Neural progenitor cell (in vitro differentiated cells): ENCODE measurements at regions not wholly inside any gene's neighbourhood (a gene's known extent, or its start where the extent isn't known, plus 50 kb on each side); places are given as distances from the start of the nearest gene placed in this dataset.

Experiments
- EZH2 ChIP-seq: fragments of 200-600 bp; sonication (generic); IDR thresholded peaks from 2 replicates; pipeline ENCODE4 v1.6.1; 2017; ENCODE audit warnings: antibody characterized with exemption, mild to moderate bottlenecking, moderate library complexity
- EZH2phosphoT487 ChIP-seq: fragments of 200-600 bp; sonication (generic); IDR thresholded peaks from 2 replicates; pipeline ENCODE4 v1.6.1; 2017; ENCODE audit warnings: antibody characterized with exemption
- TF ChIP-seq, protein P1 (sequence below): fragments of 200-600 bp; sonication (generic); IDR thresholded peaks from 2 replicates; pipeline ENCODE4 v1.5.1; 2017; ENCODE audit warnings: antibody characterized with exemption, mild to moderate bottlenecking

DNA sequence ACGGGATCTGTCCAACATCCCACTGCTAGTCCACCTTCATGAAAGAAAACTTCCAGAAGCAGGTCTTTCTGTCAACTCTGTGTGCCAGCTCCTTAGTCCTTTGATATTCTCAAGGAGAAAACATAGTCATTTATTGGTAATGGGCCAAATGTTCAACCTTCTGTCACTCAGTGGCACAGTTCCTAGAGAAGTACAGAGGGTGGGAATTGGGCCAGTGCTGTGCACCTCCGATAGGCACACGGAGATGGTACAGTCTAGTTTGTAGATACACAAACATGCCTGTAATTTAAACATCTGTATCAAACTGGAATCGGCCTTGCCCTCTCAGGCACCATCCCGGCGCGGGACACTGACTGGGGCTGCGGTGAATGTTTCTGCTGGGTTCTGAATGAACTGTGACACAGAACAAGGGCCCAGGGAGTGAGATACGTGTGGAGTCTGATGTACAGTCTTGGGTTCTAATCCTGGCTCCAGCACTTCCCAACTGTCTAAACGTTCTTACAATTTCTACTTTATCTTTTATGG, 213.9 kb upstream of the SHH start:
- TF ChIP-seq, protein P1, sequence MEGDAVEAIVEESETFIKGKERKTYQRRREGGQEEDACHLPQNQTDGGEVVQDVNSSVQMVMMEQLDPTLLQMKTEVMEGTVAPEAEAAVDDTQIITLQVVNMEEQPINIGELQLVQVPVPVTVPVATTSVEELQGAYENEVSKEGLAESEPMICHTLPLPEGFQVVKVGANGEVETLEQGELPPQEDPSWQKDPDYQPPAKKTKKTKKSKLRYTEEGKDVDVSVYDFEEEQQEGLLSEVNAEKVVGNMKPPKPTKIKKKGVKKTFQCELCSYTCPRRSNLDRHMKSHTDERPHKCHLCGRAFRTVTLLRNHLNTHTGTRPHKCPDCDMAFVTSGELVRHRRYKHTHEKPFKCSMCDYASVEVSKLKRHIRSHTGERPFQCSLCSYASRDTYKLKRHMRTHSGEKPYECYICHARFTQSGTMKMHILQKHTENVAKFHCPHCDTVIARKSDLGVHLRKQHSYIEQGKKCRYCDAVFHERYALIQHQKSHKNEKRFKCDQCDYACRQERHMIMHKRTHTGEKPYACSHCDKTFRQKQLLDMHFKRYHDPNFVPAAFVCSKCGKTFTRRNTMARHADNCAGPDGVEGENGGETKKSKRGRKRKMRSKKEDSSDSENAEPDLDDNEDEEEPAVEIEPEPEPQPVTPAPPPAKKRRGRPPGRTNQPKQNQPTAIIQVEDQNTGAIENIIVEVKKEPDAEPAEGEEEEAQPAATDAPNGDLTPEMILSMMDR, result no peak
- TF ChIP-seq EZH2phosphoT487 (no peak), EZH2 (no peak)
